Kidney epithelial cell (primary cell): ENCODE measurements at regions not wholly inside any gene's neighbourhood (a gene's known extent, or its start where the extent isn't known, plus 50 kb on each side); places are given as distances from the start of the nearest gene placed in this dataset.
"Not testable (repeated sequence)": the region's sequence is repeated elsewhere in the genome, so short reads cannot be mapped to it uniquely, and the experiment has no call there.

Experiments
- DNase-seq: peaks from one replicate; pipeline ENCODE4 v3.0.0-alpha.2; 2010; ENCODE audit warnings: low read depth
- H3K27me3 ChIP-seq: 2 replicates; pipeline ENCODE4 v1.6.0; 2011; ENCODE audit warnings: low read length; ENCODE audit not compliant: control insufficient read depth, insufficient read depth
- H3K36me3 ChIP-seq: 2 replicates; pipeline ENCODE4 v1.5.1; 2011; ENCODE audit warnings: low read length; ENCODE audit not compliant: control insufficient read depth, insufficient read depth
- H3K4me3 ChIP-seq: 2 replicates; pipeline ENCODE4 v1.5.1; 2011; ENCODE audit warnings: low read depth, mild to moderate bottlenecking, control low read depth, low read length
- CTCF ChIP-seq: IDR thresholded peaks from 2 replicates; pipeline ENCODE4 v1.5.1; 2011; ENCODE audit warnings: mild to moderate bottlenecking, moderate library complexity, low read length, control low read depth, inconsistent platforms; ENCODE audit not compliant: insufficient read depth, poor library complexity, severe bottlenecking

- no peak for DNase-seq
- H3K27me3 ChIP-seq, result no peaks in the 10 kb centered on the region
- H3K36me3 ChIP-seq, result no peaks in the 10 kb centered on the region
- no peak overlapping the region for H3K4me3 ChIP-seq
- TF ChIP-seq CTCF, result no peak
Measured at GRCh38 chr12:31906557-31907301, 52.5 kb upstream of the RESF1 start.

- Histone ChIP-seq H3K4me3 (no peak overlapping the region), H3K36me3 (no peaks in the 10 kb centered on the region), H3K27me3 (no peaks in the 10 kb centered on the region)
- TF ChIP-seq CTCF, result no peak
- DNase-seq, result no peak
Measured at GRCh38 chr12:31903025-31903424, 56.2 kb upstream of the RESF1 start.

- no peak for TF ChIP-seq CTCF
- no peaks in the 10 kb centered on the region for H3K36me3 ChIP-seq
- H3K4me3 ChIP-seq, result no peak overlapping the region
- DNase-seq, result no peak
- H3K27me3 ChIP-seq, result no peaks in the 10 kb centered on the region
Measured at GRCh38 chr12:31900271-31900670, 58.9 kb upstream of the RESF1 start.

GRCh38 chr12:31899109-31899508 lies 60.1 kb upstream of the RESF1 start:
- no peak overlapping the region for H3K4me3 ChIP-seq
- H3K36me3 ChIP-seq, result no peaks in the 10 kb centered on the region
- no peak for TF ChIP-seq CTCF
- DNase-seq, result no peak
- H3K27me3 ChIP-seq, result no peaks in the 10 kb centered on the region

- Histone ChIP-seq H3K36me3 (no peaks in the 10 kb centered on the region), H3K4me3 (no peak overlapping the region), H3K27me3 (no peaks in the 10 kb centered on the region)
- TF ChIP-seq CTCF, result no peak
- DNase-seq, result no peak
Measured at GRCh38 chr12:31897781-31898503, 61.3 kb upstream of the RESF1 start.

- not testable (repeated sequence) for DNase-seq, H3K27me3 ChIP-seq, H3K36me3 ChIP-seq, H3K4me3 ChIP-seq
Measured at GRCh38 chr12:31897092-31897491, 62.1 kb upstream of the RESF1 start.
